ENCODE measurements at regions not wholly inside any gene's neighbourhood (a gene's known extent, or its start where the extent isn't known, plus 50 kb on each side); places are given as distances from the start of the nearest gene placed in this dataset.

GRCh38 chr2:234143896-234144295 is 93.4 kb downstream of the SPP2 start:
- Histone ChIP-seq H2AFZ (ENCODE audit: low read length) (no peak overlapping the region), H3K9me3 (ENCODE audit: low read length) (no peaks in the 10 kb centered on the region), H3K36me3 (ENCODE audit: insufficient read depth, low read length) (no peaks in the 10 kb centered on the region), H3K9me2 (ENCODE audit: low read depth, low read length) (no peaks in the 10 kb centered on the region), H3K4me3 (ENCODE audit: low read depth, low read length, poor library complexity, severe bottlenecking) (no peak overlapping the region), H3K27ac (ENCODE audit: low read depth, low read length, poor library complexity, severe bottlenecking) (no peak overlapping the region), H3K4me2 (ENCODE audit: low read length) (no peak overlapping the region), H3K79me2 (ENCODE audit: insufficient read depth, low read length) (no peaks in the 10 kb centered on the region), H3K4me1 (ENCODE audit: insufficient read depth, low read length, severe bottlenecking) (no peaks in the 10 kb centered on the region), H3K27me3 (ENCODE audit: insufficient read depth, low read length) (0 out of 2 replicates have a peak, but pooled peaks cover 4% of the 10 kb centered on the region), H3K9ac (ENCODE audit: low read length) (no peak overlapping the region), H4K20me1 (ENCODE audit: insufficient read depth, low read length) (no peaks in the 10 kb centered on the region), H3F3A (ENCODE audit: insufficient read depth, low read length) (no peaks in the 10 kb centered on the region)
- TF ChIP-seq EZH2 (IDR thresholded peaks at IDR 0.05; ENCODE audit: borderline replicate concordance, low read length) (no peak), CTCF (IDR thresholded peaks at IDR 0.05; ENCODE audit: low read length) (no peak)

DNA sequence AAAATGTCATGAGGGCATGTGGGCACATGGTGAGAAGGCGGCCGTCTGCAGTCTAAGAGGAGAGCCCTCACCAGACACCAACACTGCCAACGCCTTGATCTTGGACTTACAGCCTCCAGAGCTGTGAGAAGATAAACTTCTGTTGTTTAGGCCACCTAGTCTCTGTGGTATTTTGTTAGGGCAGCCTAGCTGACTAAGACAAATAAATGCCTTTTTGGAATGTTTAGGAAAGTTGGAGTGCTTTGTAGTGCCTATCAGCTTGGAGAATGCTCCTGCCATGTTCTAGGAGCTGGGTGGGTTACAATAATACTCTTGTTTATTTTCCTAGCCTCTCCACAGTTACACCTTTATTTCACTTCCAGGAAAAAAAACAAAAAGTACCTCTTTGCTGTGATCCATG is 92.0 kb downstream of the SPP2 start:
- Histone ChIP-seq H3K4me1 (ENCODE audit: insufficient read depth, low read length, severe bottlenecking) (no peaks in the 10 kb centered on the region), H3F3A (ENCODE audit: insufficient read depth, low read length) (no peaks in the 10 kb centered on the region), H2AFZ (ENCODE audit: low read length) (no peak overlapping the region), H3K9me3 (ENCODE audit: low read length) (no peaks in the 10 kb centered on the region), H4K20me1 (ENCODE audit: insufficient read depth, low read length) (no peaks in the 10 kb centered on the region), H3K79me2 (ENCODE audit: insufficient read depth, low read length) (no peaks in the 10 kb centered on the region), H3K27ac (ENCODE audit: low read depth, low read length, poor library complexity, severe bottlenecking) (no peak overlapping the region), H3K36me3 (ENCODE audit: insufficient read depth, low read length) (no peaks in the 10 kb centered on the region), H3K9me2 (ENCODE audit: low read depth, low read length) (no peaks in the 10 kb centered on the region), H3K27me3 (ENCODE audit: insufficient read depth, low read length) (0 out of 2 replicates have a peak, but pooled peaks cover 4% of the 10 kb centered on the region), H3K4me2 (ENCODE audit: low read length) (no peak overlapping the region), H3K4me3 (ENCODE audit: low read depth, low read length, poor library complexity, severe bottlenecking) (no peak overlapping the region), H3K9ac (ENCODE audit: low read length) (no peak overlapping the region)
- TF ChIP-seq EZH2 (IDR thresholded peaks at IDR 0.05; ENCODE audit: borderline replicate concordance, low read length) (no peak), CTCF (IDR thresholded peaks at IDR 0.05; ENCODE audit: low read length) (no peak)

- no peak for TF ChIP-seq CTCF (IDR thresholded peaks at IDR 0.05; ENCODE audit: low read length)
- TF ChIP-seq EZH2 (IDR thresholded peaks at IDR 0.05; ENCODE audit: borderline replicate concordance, low read length): no peak
- Histone ChIP-seq H2AFZ (ENCODE audit: low read length) (no peak overlapping the region), H3K79me2 (ENCODE audit: insufficient read depth, low read length) (no peaks in the 10 kb centered on the region), H3K36me3 (ENCODE audit: insufficient read depth, low read length) (no peaks in the 10 kb centered on the region), H3K9me2 (ENCODE audit: low read depth, low read length) (no peaks in the 10 kb centered on the region), H3K4me3 (ENCODE audit: low read depth, low read length, poor library complexity, severe bottlenecking) (no peak overlapping the region), H3K9ac (ENCODE audit: low read length) (no peak overlapping the region), H3K9me3 (ENCODE audit: low read length) (no peaks in the 10 kb centered on the region), H3F3A (ENCODE audit: insufficient read depth, low read length) (no peaks in the 10 kb centered on the region), H3K4me2 (ENCODE audit: low read length) (no peak overlapping the region), H3K27ac (ENCODE audit: low read depth, low read length, poor library complexity, severe bottlenecking) (no peak overlapping the region), H4K20me1 (ENCODE audit: insufficient read depth, low read length) (no peaks in the 10 kb centered on the region), H3K27me3 (ENCODE audit: insufficient read depth, low read length) (0 out of 2 replicates have a peak, but pooled peaks cover 4% of the 10 kb centered on the region), H3K4me1 (ENCODE audit: insufficient read depth, low read length, severe bottlenecking) (no peaks in the 10 kb centered on the region)
These were observed 89.3 kb downstream of the SPP2 start for GRCh38 chr2:234139755-234140154.
